ENCODE measurements at regions not wholly inside any gene's neighbourhood (a gene's known extent, or its start where the extent isn't known, plus 50 kb on each side); places are given as distances from the start of the nearest gene placed in this dataset.

- no peak for DNase-seq (ENCODE audit: low read depth, low spot score)
- TF ChIP-seq FOXP2 (optimal IDR thresholded peaks at IDR 0.05; ENCODE audit: control extremely low read depth, extremely low read length, insufficient read depth): no peak
- no peak for TF ChIP-seq POLR2AphosphoS5 (IDR thresholded peaks at IDR 0.05; ENCODE audit: borderline replicate concordance, low read depth, low read length)
- TF ChIP-seq EZH2 (IDR thresholded peaks at IDR 0.05): no peak
- H3K9me3 ChIP-seq (ENCODE audit: low read depth, low read length): no peaks in the 10 kb centered on the region
- H3K9ac ChIP-seq (ENCODE audit: insufficient read length): no peak overlapping the region
- H3K4me3 ChIP-seq: no peak overlapping the region
- no peaks in the 10 kb centered on the region for H3K36me3 ChIP-seq (ENCODE audit: insufficient read depth, low read length)
- H3K27ac ChIP-seq: no peak overlapping the region
Measured at GRCh38 chr3:23686519-23686918, 119.2 kb upstream of the UBE2E1 start.

GRCh38 chr3:23691357-23691895, 114.3 kb upstream of the UBE2E1 start:
- H3K9me3 ChIP-seq (ENCODE audit: low read depth, low read length): no peaks in the 10 kb centered on the region
- no peak overlapping the region for H3K4me3 ChIP-seq
- DNase-seq (ENCODE audit: low read depth, low spot score): no peak
- no peak for TF ChIP-seq EZH2 (IDR thresholded peaks at IDR 0.05)
- no peak for TF ChIP-seq POLR2AphosphoS5 (IDR thresholded peaks at IDR 0.05; ENCODE audit: borderline replicate concordance, low read depth, low read length)
- TF ChIP-seq FOXP2 (optimal IDR thresholded peaks at IDR 0.05; ENCODE audit: control extremely low read depth, extremely low read length, insufficient read depth): no peak
- no peak overlapping the region for H3K9ac ChIP-seq (ENCODE audit: insufficient read length)
- no peaks in the 10 kb centered on the region for H3K36me3 ChIP-seq (ENCODE audit: insufficient read depth, low read length)
- H3K27ac ChIP-seq: no peak overlapping the region

- DNase-seq (ENCODE audit: low read depth, low spot score): no peak
- Histone ChIP-seq H3K9ac (ENCODE audit: insufficient read length) (no peak overlapping the region), H3K4me3 (no peak overlapping the region), H3K9me3 (ENCODE audit: low read depth, low read length) (no peaks in the 10 kb centered on the region), H3K27ac (no peak overlapping the region), H3K36me3 (ENCODE audit: insufficient read depth, low read length) (no peaks in the 10 kb centered on the region)
- TF ChIP-seq POLR2AphosphoS5 (IDR thresholded peaks at IDR 0.05; ENCODE audit: borderline replicate concordance, low read depth, low read length) (no peak), EZH2 (IDR thresholded peaks at IDR 0.05) (no peak), FOXP2 (optimal IDR thresholded peaks at IDR 0.05; ENCODE audit: control extremely low read depth, extremely low read length, insufficient read depth) (no peak)
Measured at GRCh38 chr3:23696842-23697241, 108.9 kb upstream of the UBE2E1 start.

- no peaks in the 10 kb centered on the region for H3K36me3 ChIP-seq (ENCODE audit: insufficient read depth, low read length)
Measured at GRCh38 chr3:23697416-23697815, 108.3 kb upstream of the UBE2E1 start.

GRCh38 chr3:23698652-23699313, 107.0 kb upstream of the UBE2E1 start:
- Histone ChIP-seq H3K9me3 (ENCODE audit: low read depth, low read length) (no peaks in the 10 kb centered on the region), H3K27ac (no peak overlapping the region), H3K36me3 (ENCODE audit: insufficient read depth, low read length) (no peaks in the 10 kb centered on the region), H3K9ac (ENCODE audit: insufficient read length) (no peak overlapping the region), H3K4me3 (no peak overlapping the region)
- DNase-seq (ENCODE audit: low read depth, low spot score): no peak
- TF ChIP-seq FOXP2 (optimal IDR thresholded peaks at IDR 0.05; ENCODE audit: control extremely low read depth, extremely low read length, insufficient read depth): no peak
- TF ChIP-seq EZH2 (IDR thresholded peaks at IDR 0.05): no peak
- no peak for TF ChIP-seq POLR2AphosphoS5 (IDR thresholded peaks at IDR 0.05; ENCODE audit: borderline replicate concordance, low read depth, low read length)

More at GRCh38 chr3:23697416-23697815, 108.3 kb upstream of the UBE2E1 start:
- no peak overlapping the region for H3K27ac ChIP-seq
- TF ChIP-seq EZH2 (IDR thresholded peaks at IDR 0.05): no peak
- TF ChIP-seq POLR2AphosphoS5 (IDR thresholded peaks at IDR 0.05; ENCODE audit: borderline replicate concordance, low read depth, low read length): no peak
- TF ChIP-seq FOXP2 (optimal IDR thresholded peaks at IDR 0.05; ENCODE audit: control extremely low read depth, extremely low read length, insufficient read depth): no peak
- H3K9ac ChIP-seq (ENCODE audit: insufficient read length): no peak overlapping the region
- H3K4me3 ChIP-seq: no peak overlapping the region
- H3K9me3 ChIP-seq (ENCODE audit: low read depth, low read length): no peaks in the 10 kb centered on the region
- no peak for DNase-seq (ENCODE audit: low read depth, low spot score)

GRCh38 chr3:23700616-23701015, 105.1 kb upstream of the UBE2E1 start:
- no peak overlapping the region for H3K4me3 ChIP-seq
- H3K36me3 ChIP-seq (ENCODE audit: insufficient read depth, low read length): no peaks in the 10 kb centered on the region
- TF ChIP-seq FOXP2 (optimal IDR thresholded peaks at IDR 0.05; ENCODE audit: control extremely low read depth, extremely low read length, insufficient read depth): no peak
- TF ChIP-seq POLR2AphosphoS5 (IDR thresholded peaks at IDR 0.05; ENCODE audit: borderline replicate concordance, low read depth, low read length): no peak
- no peak for TF ChIP-seq EZH2 (IDR thresholded peaks at IDR 0.05)
- no peak for DNase-seq (ENCODE audit: low read depth, low spot score)
- H3K9me3 ChIP-seq (ENCODE audit: low read depth, low read length): no peaks in the 10 kb centered on the region
- no peak overlapping the region for H3K9ac ChIP-seq (ENCODE audit: insufficient read length)
- H3K27ac ChIP-seq: no peak overlapping the region

- no peak for TF ChIP-seq FOXP2 (optimal IDR thresholded peaks at IDR 0.05; ENCODE audit: control extremely low read depth, extremely low read length, insufficient read depth)
- no peak for TF ChIP-seq EZH2 (IDR thresholded peaks at IDR 0.05)
- no peak for TF ChIP-seq POLR2AphosphoS5 (IDR thresholded peaks at IDR 0.05; ENCODE audit: borderline replicate concordance, low read depth, low read length)
- Histone ChIP-seq H3K9me3 (ENCODE audit: low read depth, low read length) (no peaks in the 10 kb centered on the region), H3K36me3 (ENCODE audit: insufficient read depth, low read length) (no peaks in the 10 kb centered on the region), H3K4me3 (no peak overlapping the region), H3K27ac (no peak overlapping the region), H3K9ac (ENCODE audit: insufficient read length) (no peak overlapping the region)
- no peak for DNase-seq (ENCODE audit: low read depth, low spot score)
Measured at GRCh38 chr3:23701716-23702597, 103.8 kb upstream of the UBE2E1 start.

GRCh38 chr3:23704298-23704697, 101.5 kb upstream of the UBE2E1 start:
- no peak overlapping the region for H3K9ac ChIP-seq (ENCODE audit: insufficient read length)
- TF ChIP-seq POLR2AphosphoS5 (IDR thresholded peaks at IDR 0.05; ENCODE audit: borderline replicate concordance, low read depth, low read length) (no peak), FOXP2 (optimal IDR thresholded peaks at IDR 0.05; ENCODE audit: control extremely low read depth, extremely low read length, insufficient read depth) (no peak), EZH2 (IDR thresholded peaks at IDR 0.05) (no peak)
- H3K4me3 ChIP-seq: no peak overlapping the region
- no peaks in the 10 kb centered on the region for H3K9me3 ChIP-seq (ENCODE audit: low read depth, low read length)
- no peaks in the 10 kb centered on the region for H3K36me3 ChIP-seq (ENCODE audit: insufficient read depth, low read length)
- no peak overlapping the region for H3K27ac ChIP-seq
- no peak for DNase-seq (ENCODE audit: low read depth, low spot score)

Data from SK-N-MC (cell line).